ENCODE measurements at regions not wholly inside any gene's neighbourhood (a gene's known extent, or its start where the extent isn't known, plus 50 kb on each side); places are given as distances from the start of the nearest gene placed in this dataset.

GRCh38 chr3:94314218-94314883 lies 251.5 kb downstream of the NSUN3 start:
- H3K36me3 Mint-ChIP-seq: no peaks in the 10 kb centered on the region

GRCh38 chr3:94317017-94317416 lies 254.2 kb downstream of the NSUN3 start:
- H3K27ac Mint-ChIP-seq: no peak overlapping the region
- no peaks in the 10 kb centered on the region for H3K9me3 Mint-ChIP-seq (ENCODE audit: low read depth)
- CTCF ChIA-PET: no interaction called here
- H3K4me1 Mint-ChIP-seq: no peaks in the 10 kb centered on the region
- no peaks in the 10 kb centered on the region for H3K27me3 Mint-ChIP-seq
- H3K36me3 Mint-ChIP-seq: no peaks in the 10 kb centered on the region
- DNase-seq (no peak), ATAC-seq (no peak)
- no peak overlapping the region for H3K4me3 Mint-ChIP-seq

More at GRCh38 chr3:94314218-94314883, 251.5 kb downstream of the NSUN3 start:
- H3K27ac Mint-ChIP-seq: no peak overlapping the region
- H3K4me3 Mint-ChIP-seq: no peak overlapping the region
- H3K9me3 Mint-ChIP-seq (ENCODE audit: low read depth): no peaks in the 10 kb centered on the region
- DNase-seq (no peak), ATAC-seq (no peak)
- no peaks in the 10 kb centered on the region for H3K27me3 Mint-ChIP-seq
- no peaks in the 10 kb centered on the region for H3K4me1 Mint-ChIP-seq
- CTCF ChIA-PET: no interaction called here

GRCh38 chr3:94323596-94323995 lies 260.7 kb downstream of the NSUN3 start:
- H3K27ac Mint-ChIP-seq: no peak overlapping the region
- H3K36me3 Mint-ChIP-seq: no peaks in the 10 kb centered on the region
- DNase-seq: no peak
- no peak overlapping the region for H3K4me3 Mint-ChIP-seq
- no peak for ATAC-seq
- no peaks in the 10 kb centered on the region for H3K27me3 Mint-ChIP-seq
- H3K4me1 Mint-ChIP-seq: no peaks in the 10 kb centered on the region
- H3K9me3 Mint-ChIP-seq (ENCODE audit: low read depth): no peaks in the 10 kb centered on the region
- CTCF ChIA-PET: no interaction called here

- Mint-ChIP-seq H3K27ac (no peak overlapping the region), H3K36me3 (no peaks in the 10 kb centered on the region), H3K4me1 (no peaks in the 10 kb centered on the region), H3K4me3 (no peak overlapping the region), H3K9me3 (ENCODE audit: low read depth) (no peaks in the 10 kb centered on the region), H3K27me3 (no peaks in the 10 kb centered on the region)
- no peak for ATAC-seq
- no peak for DNase-seq
- CTCF ChIA-PET: no interaction called here
Observed at GRCh38 chr3:94331831-94332230, 269.0 kb downstream of the NSUN3 start.

- H3K4me1 Mint-ChIP-seq: no peaks in the 10 kb centered on the region
- no peak overlapping the region for H3K27ac Mint-ChIP-seq
- no peak overlapping the region for H3K4me3 Mint-ChIP-seq
- no peaks in the 10 kb centered on the region for H3K27me3 Mint-ChIP-seq
- CTCF ChIA-PET: no interaction called here
- H3K36me3 Mint-ChIP-seq: no peaks in the 10 kb centered on the region
- ATAC-seq (no peak), DNase-seq (no peak)
- no peaks in the 10 kb centered on the region for H3K9me3 Mint-ChIP-seq (ENCODE audit: low read depth)
Observed at GRCh38 chr3:94336046-94336753, 273.3 kb downstream of the NSUN3 start.

GRCh38 chr3:94345101-94345500 lies 282.2 kb downstream of the NSUN3 start:
- CTCF ChIA-PET: no interaction called here
- Mint-ChIP-seq H3K9me3 (ENCODE audit: low read depth) (peaks cover 12% of the 10 kb centered on the region), H3K4me3 (no peak overlapping the region), H3K4me1 (no peaks in the 10 kb centered on the region), H3K27ac (no peak overlapping the region), H3K27me3 (no peaks in the 10 kb centered on the region), H3K36me3 (no peaks in the 10 kb centered on the region)
- ATAC-seq (no peak), DNase-seq (no peak)

- Mint-ChIP-seq H3K9me3 (ENCODE audit: low read depth) (peaks cover 12% of the 10 kb centered on the region), H3K27me3 (no peaks in the 10 kb centered on the region), H3K4me1 (no peaks in the 10 kb centered on the region), H3K27ac (no peak overlapping the region), H3K36me3 (no peaks in the 10 kb centered on the region), H3K4me3 (no peak overlapping the region)
- CTCF ChIA-PET: no interaction called here
- no peak for ATAC-seq
- DNase-seq: no peak
Observed at GRCh38 chr3:94349310-94349878, 286.5 kb downstream of the NSUN3 start.

- ATAC-seq: no peak
- no peak for DNase-seq
- H3K9me3 Mint-ChIP-seq (ENCODE audit: low read depth): peaks cover 2% of the 10 kb centered on the region
- H3K36me3 Mint-ChIP-seq: no peaks in the 10 kb centered on the region
- no peaks in the 10 kb centered on the region for H3K4me1 Mint-ChIP-seq
- H3K27me3 Mint-ChIP-seq: no peaks in the 10 kb centered on the region
- CTCF ChIA-PET: no interaction called here
- H3K27ac Mint-ChIP-seq: no peak overlapping the region
- H3K4me3 Mint-ChIP-seq: no peak overlapping the region
Observed at GRCh38 chr3:94356581-94356980, 293.7 kb downstream of the NSUN3 start.

- H3K27me3 Mint-ChIP-seq: no peaks in the 10 kb centered on the region
Observed at GRCh38 chr3:94359996-94360395, 297.1 kb downstream of the NSUN3 start.

GRCh38 chr3:94360987-94361386 lies 298.1 kb downstream of the NSUN3 start:
- CTCF ChIA-PET: no interaction called here
- no peak for DNase-seq
- ATAC-seq: no peak
- H3K27me3 Mint-ChIP-seq: no peaks in the 10 kb centered on the region
- no peaks in the 10 kb centered on the region for H3K36me3 Mint-ChIP-seq
- H3K9me3 Mint-ChIP-seq (ENCODE audit: low read depth): peaks cover 2% of the 10 kb centered on the region
- H3K27ac Mint-ChIP-seq: no peak overlapping the region
- H3K4me1 Mint-ChIP-seq: no peaks in the 10 kb centered on the region
- H3K4me3 Mint-ChIP-seq: no peak overlapping the region

More at GRCh38 chr3:94359996-94360395, 297.1 kb downstream of the NSUN3 start:
- Mint-ChIP-seq H3K36me3 (no peaks in the 10 kb centered on the region), H3K27ac (no peak overlapping the region), H3K9me3 (ENCODE audit: low read depth) (peaks cover 2% of the 10 kb centered on the region), H3K4me1 (no peaks in the 10 kb centered on the region), H3K4me3 (no peak overlapping the region)
- no peak for ATAC-seq
- DNase-seq: no peak
- CTCF ChIA-PET: no interaction called here

GRCh38 chr3:94362393-94362792 lies 299.5 kb downstream of the NSUN3 start:
- DNase-seq (no peak), ATAC-seq (no peak)
- Mint-ChIP-seq H3K4me1 (no peaks in the 10 kb centered on the region), H3K4me3 (no peak overlapping the region), H3K9me3 (ENCODE audit: low read depth) (peaks cover 2% of the 10 kb centered on the region), H3K27me3 (no peaks in the 10 kb centered on the region), H3K27ac (no peak overlapping the region), H3K36me3 (no peaks in the 10 kb centered on the region)
- CTCF ChIA-PET: interaction anchor here (0.6 kb wide), 1 partner anchor 358 kb away, joined by 3 read pairs; no protein-coding TSS in a partner anchor

GRCh38 chr3:94365006-94365405 lies 302.1 kb downstream of the NSUN3 start:
- Mint-ChIP-seq H3K27ac (no peak overlapping the region), H3K4me1 (no peaks in the 10 kb centered on the region), H3K27me3 (no peaks in the 10 kb centered on the region), H3K9me3 (ENCODE audit: low read depth) (no peaks in the 10 kb centered on the region), H3K4me3 (no peak overlapping the region), H3K36me3 (no peaks in the 10 kb centered on the region)
- CTCF ChIA-PET: no interaction called here
- DNase-seq: no peak
- ATAC-seq: no peak

- DNase-seq (no peak), ATAC-seq (no peak)
- Mint-ChIP-seq H3K9me3 (ENCODE audit: low read depth) (no peaks in the 10 kb centered on the region), H3K27ac (no peak overlapping the region), H3K4me3 (no peak overlapping the region), H3K27me3 (no peaks in the 10 kb centered on the region), H3K4me1 (no peaks in the 10 kb centered on the region), H3K36me3 (no peaks in the 10 kb centered on the region)
- CTCF ChIA-PET: no interaction called here
Observed at GRCh38 chr3:94372026-94372425, 309.2 kb downstream of the NSUN3 start.

GRCh38 chr3:94373456-94373855 lies 310.6 kb downstream of the NSUN3 start:
- Mint-ChIP-seq H3K4me1 (no peaks in the 10 kb centered on the region), H3K4me3 (no peak overlapping the region), H3K9me3 (ENCODE audit: low read depth) (no peaks in the 10 kb centered on the region), H3K27me3 (no peaks in the 10 kb centered on the region), H3K36me3 (no peaks in the 10 kb centered on the region), H3K27ac (no peak overlapping the region)
- CTCF ChIA-PET: no interaction called here
- DNase-seq (no peak), ATAC-seq (no peak)

All from activated CD8-positive, alpha-beta memory T cell treated with anti-CD3 and anti-CD28 coated beads, Interleukin-2, amount 10 ng/mL, durations not matched to agents 7 days and 5 days (primary cell).